Erythroblast (primary cell): ENCODE measurements at regions not wholly inside any gene's neighbourhood (a gene's known extent, or its start where the extent isn't known, plus 50 kb on each side); places are given as distances from the start of the nearest gene placed in this dataset.
"Not testable (repeated sequence)": the region's sequence is repeated elsewhere in the genome, so short reads cannot be mapped to it uniquely, and the experiment has no call there.

ENCODE experiments used
- DNase-seq, 2 experiments: peaks; one replicate each; lab custom pipeline; 2025; lab: John Stamatoyannopoulos, UW
- GATA1 ChIP-seq: IDR thresholded peaks from 2 replicates; pipeline ENCODE4 v1.6.1; 2011; ENCODE audit warnings: low read depth, mild to moderate bottlenecking, control low read depth, low read length, moderate library complexity
- POLR2A ChIP-seq: IDR thresholded peaks from 2 replicates; pipeline ENCODE4 v1.6.1; 2011; ENCODE audit warnings: mild to moderate bottlenecking, low read length

DNA sequence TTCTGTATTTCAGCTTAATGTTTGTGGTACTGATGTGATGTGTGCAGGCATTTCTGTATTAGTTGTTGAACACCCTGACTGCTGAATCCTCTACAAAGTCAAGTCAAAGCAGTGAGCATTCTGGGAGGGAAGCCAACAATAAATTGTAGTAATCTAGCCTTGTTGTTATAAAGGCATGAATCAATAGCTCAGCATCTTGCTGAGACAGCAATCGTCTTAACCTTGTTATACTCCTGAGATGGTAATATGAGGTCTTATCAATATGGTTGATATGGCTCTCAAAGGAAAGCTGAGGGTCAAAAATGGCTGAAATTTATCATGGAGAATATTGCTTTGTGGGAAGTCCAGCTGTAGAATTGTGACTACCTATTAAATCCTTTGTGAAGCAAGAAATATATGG is 299.4 kb downstream of the DNAJB9 start:
- TF ChIP-seq GATA1: no peak
- no peak for TF ChIP-seq POLR2A
- no peak for DNase-seq

- peak; percentile 41 to 62 for DNase-seq
- TF ChIP-seq POLR2A: no peak
- TF ChIP-seq GATA1: no peak
These were observed 305.5 kb downstream of the DNAJB9 start for GRCh38 chr7:108875139-108875538.

GRCh38 chr7:108890862-108891261 is 321.2 kb downstream of the DNAJB9 start:
- no peak for TF ChIP-seq POLR2A
- TF ChIP-seq GATA1: no peak
- DNase-seq: no peak

- DNase-seq: no peak
- TF ChIP-seq POLR2A (no peak), GATA1 (no peak)
These were observed 338.8 kb downstream of the DNAJB9 start for GRCh38 chr7:108908456-108908855.

GRCh38 chr7:108911016-108911415 is 341.3 kb downstream of the DNAJB9 start:
- no peak for DNase-seq
- TF ChIP-seq GATA1 (no peak), POLR2A (no peak)

GRCh38 chr7:108920490-108920889 is 350.8 kb downstream of the DNAJB9 start:
- DNase-seq: no peak
- no peak for TF ChIP-seq GATA1
- no peak for TF ChIP-seq POLR2A

DNA sequence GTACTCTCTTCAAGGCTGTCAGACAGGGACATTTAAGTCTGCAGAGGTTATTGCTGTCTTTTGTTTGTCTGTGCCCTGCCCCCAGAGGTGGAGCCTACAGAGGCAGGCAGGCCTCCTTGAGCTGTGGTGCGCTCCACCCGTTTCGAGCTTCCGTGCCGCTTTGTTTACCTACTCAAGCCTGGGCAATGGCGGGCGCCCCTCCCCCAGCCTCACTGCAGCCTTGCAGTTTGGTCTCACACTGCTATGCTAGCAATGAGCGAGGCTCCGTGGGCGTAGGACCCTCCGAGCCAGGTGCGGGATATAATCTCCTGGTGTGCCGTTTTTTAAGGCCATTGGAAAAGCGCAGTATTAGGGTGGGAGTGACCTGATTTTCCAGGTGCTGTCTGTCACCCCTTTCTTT is 373.4 kb downstream of the DNAJB9 start:
- DNase-seq: not testable (repeated sequence)

GRCh38 chr7:108947526-108947925 is 377.9 kb downstream of the DNAJB9 start:
- TF ChIP-seq GATA1 (no peak), POLR2A (no peak)
- no peak for DNase-seq

DNA sequence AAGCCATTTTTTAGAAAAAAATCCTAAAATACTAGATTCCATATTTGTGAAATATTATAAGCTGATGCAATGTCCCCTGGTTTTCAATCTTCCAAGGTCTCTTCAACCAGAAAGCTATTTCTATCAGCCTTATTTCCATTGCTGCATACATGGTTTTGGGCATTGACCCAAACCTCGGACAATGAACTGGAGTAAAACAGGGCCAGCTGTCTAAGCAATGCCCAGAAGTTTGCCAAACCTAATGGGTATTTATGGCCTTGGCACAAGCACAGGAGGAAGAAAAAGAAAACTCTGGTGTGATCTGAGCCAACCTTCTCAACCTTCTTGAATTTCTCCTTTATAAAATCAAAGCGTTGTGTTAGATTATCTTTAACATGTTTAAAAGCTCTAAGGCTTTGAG is 402.3 kb downstream of the DNAJB9 start:
- TF ChIP-seq POLR2A: no peak
- no peak for TF ChIP-seq GATA1
- no peak for DNase-seq

- DNase-seq: peak in 1 of 2 experiments; percentile 2
- TF ChIP-seq GATA1 (no peak), POLR2A (no peak)
These were observed 403.4 kb downstream of the DNAJB9 start for GRCh38 chr7:108973075-108973474.

- DNase-seq: no peak
- TF ChIP-seq GATA1 (no peak), POLR2A (no peak)
These were observed 405.0 kb downstream of the DNAJB9 start for GRCh38 chr7:108974641-108975040.

- no peak for DNase-seq
- no peak for TF ChIP-seq POLR2A
- TF ChIP-seq GATA1: no peak
These were observed 415.4 kb downstream of the DNAJB9 start for GRCh38 chr7:108985037-108985436.

DNA sequence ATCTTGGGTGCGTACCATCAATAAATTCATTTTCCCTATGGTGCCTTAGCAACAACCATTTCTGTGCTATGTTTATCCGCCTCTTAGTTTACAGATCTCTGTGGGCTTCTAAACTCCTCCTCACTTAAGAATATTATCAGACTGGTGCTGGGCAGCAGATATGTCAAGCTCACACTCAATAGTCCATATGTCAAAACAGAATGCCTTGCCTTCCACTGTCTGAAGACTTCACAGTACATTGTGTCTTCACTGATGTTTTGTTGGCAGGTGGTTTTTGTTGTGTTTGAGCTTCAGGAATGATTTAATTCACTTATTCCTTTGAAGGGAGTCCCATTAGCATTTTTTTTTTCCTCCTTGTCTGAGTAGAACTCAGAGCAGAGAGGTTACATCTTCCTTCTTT is 419.6 kb downstream of the DNAJB9 start:
- no peak for DNase-seq
- TF ChIP-seq GATA1: no peak
- no peak for TF ChIP-seq POLR2A

DNA sequence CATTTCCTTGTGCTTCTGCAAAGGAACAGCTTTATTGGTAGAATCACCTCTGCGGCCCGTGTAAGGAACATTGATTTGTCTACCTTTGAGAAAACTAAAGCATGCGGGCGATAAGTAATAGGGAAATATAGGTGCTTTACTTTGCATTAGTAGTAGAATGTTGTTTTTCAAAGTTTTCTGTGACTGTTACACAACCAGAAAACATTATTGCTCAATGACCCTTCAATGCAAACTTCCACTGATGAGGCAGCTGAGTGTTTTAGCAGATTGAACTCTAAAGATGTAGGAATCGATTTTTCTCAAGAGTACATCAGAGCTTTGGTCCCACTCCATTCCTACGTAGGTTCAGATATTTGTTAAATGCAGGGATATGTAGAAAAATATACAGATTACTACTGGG is 427.8 kb downstream of the DNAJB9 start:
- TF ChIP-seq POLR2A (no peak), GATA1 (no peak)

DNA sequence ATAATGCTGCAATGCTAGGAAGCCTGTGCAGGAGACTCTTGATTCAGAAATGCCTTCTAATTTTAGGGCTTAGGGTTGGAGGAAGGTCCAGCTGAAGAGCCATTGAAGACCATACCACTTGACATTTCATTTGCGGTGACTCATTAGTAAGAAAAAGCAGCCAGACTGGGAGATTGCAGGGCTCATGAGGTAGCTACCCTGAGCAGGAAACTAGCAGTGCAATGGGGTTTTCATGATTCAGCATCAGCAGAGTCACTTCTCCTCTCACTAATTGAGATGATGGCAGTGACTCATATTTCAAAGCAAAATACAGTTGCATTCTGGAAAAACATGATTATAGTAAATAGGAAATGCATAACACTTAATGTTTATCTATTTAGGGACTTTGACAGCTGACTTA is 434.1 kb downstream of the DNAJB9 start:
- DNase-seq: no peak
- TF ChIP-seq POLR2A (no peak), GATA1 (no peak)

More for the DNA sequence above, 427.8 kb downstream of the DNAJB9 start:
- DNase-seq: no peak

GRCh38 chr7:109009636-109010035 is 440.0 kb downstream of the DNAJB9 start:
- TF ChIP-seq GATA1 (no peak), POLR2A (no peak)
- no peak for DNase-seq
